ENCODE measurements at regions not wholly inside any gene's neighbourhood (a gene's known extent, or its start where the extent isn't known, plus 50 kb on each side); places are given as distances from the start of the nearest gene placed in this dataset.

GRCh38 chr15:62823561-62823960 is 219.0 kb upstream of the TPM1 start:
- Histone ChIP-seq H3K36me3 (replicated peaks in 1 of 2; ENCODE audit: insufficient read depth in 1 of 2, low read depth in 2 of 2) (no peaks in the 10 kb centered on the region), H3K4me3 (no peak overlapping the region), H3K27ac (no peak overlapping the region), H3K4me1 (peaks cover 36% of the 10 kb centered on the region), H3K9me3 (no peaks in the 10 kb centered on the region), H3K27me3 (no peaks in the 10 kb centered on the region)
- TF ChIP-seq POLR2A (IDR thresholded peaks at IDR 0.05) (no peak), CTCF (IDR thresholded peaks at IDR 0.05) (no peak)
- 93 to 94% methylated on average over 8 of the region's 8 CpGs for WGBS, 2 donors
- intact Hi-C loops (cut with DNase I), result no loop called here
- DNase-seq, result no peak
- ATAC-seq, result no peak

GRCh38 chr15:62824111-62825015 is 218.2 kb upstream of the TPM1 start:
- 64 to 71% methylated on average over 2 of the region's 2 CpGs for WGBS, 2 donors
- Histone ChIP-seq H3K9me3 (no peaks in the 10 kb centered on the region), H3K27ac (no peak overlapping the region), H3K27me3 (no peaks in the 10 kb centered on the region), H3K4me1 (peaks cover 37% of the 10 kb centered on the region), H3K4me3 (no peak overlapping the region), H3K36me3 (replicated peaks in 1 of 2; ENCODE audit: insufficient read depth in 1 of 2, low read depth in 2 of 2) (no peaks in the 10 kb centered on the region)
- TF ChIP-seq POLR2A (IDR thresholded peaks at IDR 0.05) (no peak), CTCF (IDR thresholded peaks at IDR 0.05) (no peak)
- DNase-seq, result no peak
- ATAC-seq, result no peak
- intact Hi-C loops (cut with DNase I), result no loop called here

GRCh38 chr15:62825191-62825590 is 217.4 kb upstream of the TPM1 start:
- intact Hi-C loops (cut with DNase I), result no loop called here
- H3K27ac ChIP-seq, result no peak overlapping the region

GRCh38 chr15:62826561-62826960 is 216.0 kb upstream of the TPM1 start:
- ATAC-seq (no peak), DNase-seq (no peak)
- H3K27ac ChIP-seq, result no peak overlapping the region
- TF ChIP-seq POLR2A (IDR thresholded peaks at IDR 0.05) (no peak), CTCF (IDR thresholded peaks at IDR 0.05) (no peak)
- H3K9me3 ChIP-seq, result no peaks in the 10 kb centered on the region
- no peak overlapping the region for H3K4me3 ChIP-seq
- peaks cover 23% of the 10 kb centered on the region for H3K4me1 ChIP-seq
- H3K36me3 ChIP-seq (replicated peaks in 1 of 2; ENCODE audit: insufficient read depth in 1 of 2, low read depth in 2 of 2), result no peaks in the 10 kb centered on the region
- no peaks in the 10 kb centered on the region for H3K27me3 ChIP-seq
- 75 to 88% methylated on average over 1 of the region's 1 CpG for WGBS, 2 donors
- intact Hi-C loops (cut with DNase I), result no loop called here

More at GRCh38 chr15:62825191-62825590, 217.4 kb upstream of the TPM1 start:
- no peak for DNase-seq
- WGBS, 2 donors, result 88 to 90% methylated on average over 4 of the region's 4 CpGs
- no peak overlapping the region for H3K4me3 ChIP-seq
- no peak for ATAC-seq
- H3K36me3 ChIP-seq (replicated peaks in 1 of 2; ENCODE audit: insufficient read depth in 1 of 2, low read depth in 2 of 2), result no peaks in the 10 kb centered on the region
- no peaks in the 10 kb centered on the region for H3K9me3 ChIP-seq
- TF ChIP-seq POLR2A (IDR thresholded peaks at IDR 0.05) (no peak), CTCF (IDR thresholded peaks at IDR 0.05) (no peak)
- H3K27me3 ChIP-seq, result no peaks in the 10 kb centered on the region
- H3K4me1 ChIP-seq, result peaks cover 37% of the 10 kb centered on the region

- H3K36me3 ChIP-seq (replicated peaks in 1 of 2; ENCODE audit: insufficient read depth in 1 of 2, low read depth in 2 of 2), result no peaks in the 10 kb centered on the region
- 71 to 81% methylated on average over 1 of the region's 1 CpG for WGBS, 2 donors
- H3K27me3 ChIP-seq, result no peaks in the 10 kb centered on the region
- peaks cover 9% of the 10 kb centered on the region for H3K4me1 ChIP-seq
- no peak for DNase-seq
- peak overlapping the region in 1 of 4 donors; percentile 14 for H3K27ac ChIP-seq
- TF ChIP-seq CTCF (IDR thresholded peaks at IDR 0.05) (peak in 2 of 7 experiments; percentile 8 to 15), POLR2A (IDR thresholded peaks at IDR 0.05) (no peak)
- H3K4me3 ChIP-seq, result no peak overlapping the region
- peak; percentile 55 for ATAC-seq
- intact Hi-C loops (cut with DNase I), result no loop called here
- H3K9me3 ChIP-seq, result no peaks in the 10 kb centered on the region
Measured at GRCh38 chr15:62828364-62828763, 214.2 kb upstream of the TPM1 start.

Data from body of pancreas (tissue), 4 donors.